Epithelial cell of proximal tubule (primary cell): ENCODE measurements at regions not wholly inside any gene's neighbourhood (a gene's known extent, or its start where the extent isn't known, plus 50 kb on each side); places are given as distances from the start of the nearest gene placed in this dataset.
A peak's percentile ranks its signal among the peaks of the same experiment; 100 is the strongest.

Experiments
- DNase-seq: peaks from one replicate; pipeline ENCODE4 v3.0.0-alpha.2; 2011; ENCODE audit warnings: low read depth
- H3K4me3 ChIP-seq: 2 replicates; pipeline ENCODE4 v1.5.1; 2011; ENCODE audit warnings: low read depth, mild to moderate bottlenecking, low read length
- TF ChIP-seq, protein P1 (sequence below): conservative IDR thresholded peaks from 2 replicates; pipeline ENCODE4 v1.5.1; 2012; ENCODE audit warnings: low read depth, mild to moderate bottlenecking, low read length

DNA sequence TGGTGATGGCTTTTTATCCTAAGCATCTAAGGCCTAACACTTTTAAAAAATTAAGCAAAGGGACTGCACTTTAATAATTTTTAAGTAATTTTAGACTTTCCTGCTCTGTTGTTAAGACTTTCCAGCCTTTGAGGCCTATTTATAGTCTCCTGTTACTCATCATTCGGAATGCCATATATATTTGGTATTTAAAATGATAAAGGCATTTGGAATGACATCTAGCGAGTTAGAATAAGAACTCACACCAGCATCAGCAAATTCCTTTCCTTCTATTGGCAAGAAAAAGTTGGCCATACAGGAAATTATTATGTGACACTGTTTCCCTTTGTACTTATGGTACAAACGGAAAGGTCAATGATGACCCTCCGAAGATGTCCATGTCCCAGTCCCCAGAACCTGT, 88.1 kb upstream of the STMND1 start:
- DNase-seq: no peak
- TF ChIP-seq, protein P1, sequence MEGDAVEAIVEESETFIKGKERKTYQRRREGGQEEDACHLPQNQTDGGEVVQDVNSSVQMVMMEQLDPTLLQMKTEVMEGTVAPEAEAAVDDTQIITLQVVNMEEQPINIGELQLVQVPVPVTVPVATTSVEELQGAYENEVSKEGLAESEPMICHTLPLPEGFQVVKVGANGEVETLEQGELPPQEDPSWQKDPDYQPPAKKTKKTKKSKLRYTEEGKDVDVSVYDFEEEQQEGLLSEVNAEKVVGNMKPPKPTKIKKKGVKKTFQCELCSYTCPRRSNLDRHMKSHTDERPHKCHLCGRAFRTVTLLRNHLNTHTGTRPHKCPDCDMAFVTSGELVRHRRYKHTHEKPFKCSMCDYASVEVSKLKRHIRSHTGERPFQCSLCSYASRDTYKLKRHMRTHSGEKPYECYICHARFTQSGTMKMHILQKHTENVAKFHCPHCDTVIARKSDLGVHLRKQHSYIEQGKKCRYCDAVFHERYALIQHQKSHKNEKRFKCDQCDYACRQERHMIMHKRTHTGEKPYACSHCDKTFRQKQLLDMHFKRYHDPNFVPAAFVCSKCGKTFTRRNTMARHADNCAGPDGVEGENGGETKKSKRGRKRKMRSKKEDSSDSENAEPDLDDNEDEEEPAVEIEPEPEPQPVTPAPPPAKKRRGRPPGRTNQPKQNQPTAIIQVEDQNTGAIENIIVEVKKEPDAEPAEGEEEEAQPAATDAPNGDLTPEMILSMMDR: no peak
- no peak overlapping the region for H3K4me3 ChIP-seq

- H3K4me3 ChIP-seq: no peak overlapping the region
- TF ChIP-seq, protein P1: peak; percentile 40
- no peak for DNase-seq
These were observed 89.2 kb upstream of the STMND1 start for GRCh38 chr6:17012421-17013225.

GRCh38 chr6:17011985-17012384, 89.9 kb upstream of the STMND1 start:
- TF ChIP-seq, protein P1: no peak
- DNase-seq: no peak
- no peak overlapping the region for H3K4me3 ChIP-seq

DNA sequence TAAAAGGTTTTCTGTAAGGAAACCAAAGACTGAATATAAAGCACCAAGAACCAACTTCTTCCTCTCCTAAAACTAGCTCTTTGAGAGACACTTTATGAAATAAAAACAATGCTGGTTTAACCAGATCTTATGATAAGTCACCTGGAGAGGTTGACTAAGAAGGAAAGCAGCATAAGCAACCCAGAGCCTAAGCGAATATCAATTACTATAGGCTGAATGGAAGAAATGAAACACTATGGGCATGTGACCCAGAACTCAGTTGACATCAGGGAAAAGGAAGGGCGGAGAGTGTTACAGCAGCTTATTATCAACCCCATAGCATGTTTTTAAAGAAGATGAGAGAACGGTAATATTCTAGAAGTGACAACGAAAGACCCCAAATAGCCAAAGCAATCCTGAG, 94.1 kb upstream of the STMND1 start:
- H3K4me3 ChIP-seq: no peak overlapping the region
- no peak for DNase-seq
- TF ChIP-seq, protein P1: no peak

- H3K4me3 ChIP-seq: no peak overlapping the region
- TF ChIP-seq, protein P1: no peak
- DNase-seq: no peak
These were observed 95.3 kb upstream of the STMND1 start for GRCh38 chr6:17006543-17006942.

DNA sequence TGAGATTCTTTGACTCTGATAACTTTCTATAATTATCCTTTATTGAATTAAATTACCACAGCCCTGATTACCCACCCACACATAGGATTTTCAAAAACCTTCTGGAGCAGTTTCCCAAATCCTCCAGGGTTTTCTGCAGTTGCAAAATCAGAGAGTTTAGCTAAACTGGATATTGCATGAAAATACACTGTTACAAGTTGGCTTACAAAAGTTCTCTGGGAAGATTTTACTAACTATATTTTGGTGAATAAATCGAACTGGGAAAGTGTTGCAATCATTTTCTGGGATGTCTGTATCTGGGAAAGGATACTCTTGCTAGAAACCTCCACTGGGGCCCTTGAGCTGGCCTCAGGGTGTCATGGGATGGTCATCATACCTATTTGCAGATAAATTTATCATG, 97.6 kb upstream of the STMND1 start:
- H3K4me3 ChIP-seq: no peak overlapping the region
- DNase-seq: no peak
- TF ChIP-seq, protein P1: no peak

DNA sequence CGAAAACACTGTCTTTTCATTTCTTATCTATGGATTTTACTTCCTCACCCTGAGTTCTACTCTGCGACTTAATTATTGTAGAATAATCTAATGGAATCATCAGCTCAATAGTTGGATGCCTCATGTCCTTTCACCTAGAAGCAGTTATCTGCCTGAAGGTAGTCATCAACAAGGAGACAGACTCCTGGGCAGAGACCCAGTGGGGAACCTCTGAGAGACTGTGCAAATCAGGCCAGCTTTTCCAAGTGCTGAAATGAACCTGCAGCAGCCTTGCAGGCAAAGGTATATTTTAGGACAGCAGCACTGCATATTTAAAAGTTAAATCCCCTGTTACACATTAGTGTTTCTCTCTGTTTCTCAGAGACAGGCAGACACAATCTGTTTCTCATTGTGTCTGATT, 99.7 kb upstream of the STMND1 start:
- no peak overlapping the region for H3K4me3 ChIP-seq
- TF ChIP-seq, protein P1: no peak
- no peak for DNase-seq
